NCI-H2196 (cell line): ENCODE measurements at regions not wholly inside any gene's neighbourhood (a gene's known extent, or its start where the extent isn't known, plus 50 kb on each side); places are given as distances from the start of the nearest gene placed in this dataset.

Experiments
- DNase-seq: peaks from one replicate; lab custom pipeline; 2025; ENCODE audit not compliant: unreplicated experiment; lab: John Stamatoyannopoulos, UW

- DNase-seq, result no peak
Observed at GRCh38 chr4:181661090-181661489, 582.1 kb upstream of the TENM3 start.

- no peak for DNase-seq
Observed at GRCh38 chr4:181661923-181662322, 581.3 kb upstream of the TENM3 start.

GRCh38 chr4:181662383-181662782 lies 580.8 kb upstream of the TENM3 start:
- DNase-seq, result no peak

GRCh38 chr4:181670506-181670905 lies 572.7 kb upstream of the TENM3 start:
- DNase-seq, result no peak

GRCh38 chr4:181671672-181672071 lies 571.5 kb upstream of the TENM3 start:
- DNase-seq, result no peak

GRCh38 chr4:181672751-181673150 lies 570.5 kb upstream of the TENM3 start:
- DNase-seq, result no peak

GRCh38 chr4:181674315-181674875 lies 568.8 kb upstream of the TENM3 start:
- no peak for DNase-seq

- DNase-seq, result no peak
Observed at GRCh38 chr4:181676546-181676945, 566.7 kb upstream of the TENM3 start.

GRCh38 chr4:181677201-181677600 lies 566.0 kb upstream of the TENM3 start:
- no peak for DNase-seq

GRCh38 chr4:181677621-181678020 lies 565.6 kb upstream of the TENM3 start:
- DNase-seq, result no peak

GRCh38 chr4:181679754-181680153 lies 563.4 kb upstream of the TENM3 start:
- no peak for DNase-seq

- DNase-seq, result no peak
Observed at GRCh38 chr4:181682367-181683047, 560.7 kb upstream of the TENM3 start.

- DNase-seq, result no peak
Observed at GRCh38 chr4:181684310-181684709, 558.9 kb upstream of the TENM3 start.

GRCh38 chr4:181685461-181685860 lies 557.7 kb upstream of the TENM3 start:
- no peak for DNase-seq

GRCh38 chr4:181685911-181686310 lies 557.3 kb upstream of the TENM3 start:
- no peak for DNase-seq

- no peak for DNase-seq
Observed at GRCh38 chr4:181687116-181687515, 556.1 kb upstream of the TENM3 start.

GRCh38 chr4:181688432-181688831 lies 554.8 kb upstream of the TENM3 start:
- DNase-seq, result no peak

- no peak for DNase-seq
Observed at GRCh38 chr4:181688872-181689271, 554.3 kb upstream of the TENM3 start.

- no peak for DNase-seq
Observed at GRCh38 chr4:181690498-181690897, 552.7 kb upstream of the TENM3 start.

GRCh38 chr4:181692965-181693364 lies 550.2 kb upstream of the TENM3 start:
- no peak for DNase-seq

- no peak for DNase-seq
Observed at GRCh38 chr4:181693517-181693916, 549.7 kb upstream of the TENM3 start.

- DNase-seq, result no peak
Observed at GRCh38 chr4:181698221-181698620, 545.0 kb upstream of the TENM3 start.

- no peak for DNase-seq
Observed at GRCh38 chr4:181701214-181701613, 542.0 kb upstream of the TENM3 start.
